ENCODE measurements at regions not wholly inside any gene's neighbourhood (a gene's known extent, or its start where the extent isn't known, plus 50 kb on each side); places are given as distances from the start of the nearest gene placed in this dataset.

DNA sequence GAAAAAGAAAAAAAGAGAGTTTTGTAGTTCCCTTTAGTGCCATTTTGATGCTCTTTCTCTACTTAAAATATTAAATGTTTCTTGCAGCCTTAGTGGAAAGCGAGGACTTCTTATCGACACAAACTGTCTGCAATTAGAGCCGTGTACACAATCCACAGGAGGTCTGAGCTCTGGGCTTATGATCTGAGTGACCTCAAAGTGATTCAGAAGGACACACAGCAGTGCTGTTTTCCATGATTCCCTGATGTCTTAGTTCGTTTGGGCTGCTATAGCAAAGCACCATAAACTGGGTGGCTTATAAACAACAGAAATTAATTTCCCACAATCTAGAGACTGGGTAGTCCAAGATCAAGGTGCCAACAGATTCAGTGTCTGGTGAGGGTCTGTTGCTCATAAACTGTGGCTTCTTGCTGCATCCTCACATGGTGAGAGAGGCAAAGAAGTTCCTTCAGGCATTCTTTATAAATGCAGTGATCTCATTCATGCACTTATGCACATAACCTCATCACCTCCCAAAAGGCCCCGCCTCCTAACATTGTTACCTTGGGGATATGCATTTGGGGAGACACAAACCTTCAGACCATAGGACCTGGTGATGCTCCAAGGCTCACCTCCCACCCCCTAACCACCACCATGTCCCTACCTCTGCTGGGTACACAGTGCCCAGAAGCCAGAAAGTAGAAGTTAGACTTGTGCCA lies 204.5 kb upstream of the GHITM start:
- Histone ChIP-seq H3K4me1 (replicated peaks in 1 of 4; ENCODE audit: control insufficient read depth in 3 of 4, insufficient read depth in 4 of 4, low read length in 3 of 4) (peaks cover 0 to 10% (median 3%) of the 10 kb centered on the region in 4 experiments; a peak in 2 of 7 replicates), H3K4me2 (ENCODE audit: insufficient read depth in 1 of 2, low read depth in 2 of 2, low read length in 2 of 2) (no peak overlapping the region), H4K8ac (ENCODE audit: extremely low read depth, insufficient read depth, low read length) (no peak overlapping the region), H3K23me2 (ENCODE audit: low read depth, low read length) (no peaks in the 10 kb centered on the region), H2BK20ac (ENCODE audit: low read length) (no peak overlapping the region), H3K18ac (ENCODE audit: extremely low read depth, low read length) (no peak overlapping the region), H2BK5ac (ENCODE audit: low read depth, low read length) (no peak overlapping the region), H3K14ac (ENCODE audit: insufficient read length) (no peak overlapping the region), H3K4me3 (ENCODE audit: extremely low read depth in 1 of 4, insufficient read depth in 2 of 4, low read depth in 3 of 4, low read length in 4 of 4) (no peak overlapping the region), H3K27ac (ENCODE audit: low read depth, low read length) (no peak overlapping the region), H4K91ac (replicated peaks; ENCODE audit: insufficient read length, low read length) (no peak overlapping the region), H4K5ac (ENCODE audit: insufficient read length, low read depth, low read length) (no peak overlapping the region), H3K79me2 (ENCODE audit: control insufficient read depth in 1 of 2, insufficient read depth in 2 of 2, low read length in 2 of 2) (no peaks in the 10 kb centered on the region), H3K79me1 (ENCODE audit: low read depth, low read length) (no peaks in the 10 kb centered on the region), H4K20me1 (replicated peaks in 1 of 2; ENCODE audit: control insufficient read depth in 1 of 2, insufficient read depth in 2 of 2, low read length in 2 of 2) (no peaks in the 10 kb centered on the region), H2BK12ac (ENCODE audit: low read depth, low read length) (no peak overlapping the region), H3K27me3 (replicated peaks in 1 of 4; ENCODE audit: control insufficient read depth in 3 of 4, extremely low read depth in 1 of 4, insufficient read depth in 3 of 4, low read length in 3 of 4) (no peaks in the 10 kb centered on the region; a peak in 1 of 7 replicates), H3K23ac (ENCODE audit: insufficient read length) (no peak overlapping the region), H3K36me3 (ENCODE audit: control insufficient read depth in 2 of 4, insufficient read depth in 4 of 4, low read length in 3 of 4) (no peaks in the 10 kb centered on the region), H2BK120ac (replicated peaks; ENCODE audit: low read depth, low read length) (no peak overlapping the region), H2BK15ac (ENCODE audit: low read length) (no peak overlapping the region), H3K56ac (replicated peaks; ENCODE audit: insufficient read length, low read depth, low read length) (no peak overlapping the region), H2AFZ (ENCODE audit: low read length) (no peak overlapping the region), H3K9me3 (ENCODE audit: insufficient read depth in 2 of 2, low read depth in 1 of 2, low read length in 1 of 2) (no peaks in the 10 kb centered on the region), H3K4ac (replicated peaks; ENCODE audit: insufficient read length, low read depth, low read length) (no peak overlapping the region), H3K9ac (replicated peaks in 1 of 4; ENCODE audit: extremely low read depth in 1 of 4, low read depth in 3 of 4, low read length in 3 of 4) (no peak overlapping the region), H2AK5ac (ENCODE audit: low read depth, low read length) (no peak overlapping the region)
- ChIA-PET CTCF (ENCODE audit: partially characterized antibody) (interaction anchor here (0.5 to 0.9 kb wide), 2 partner anchors 11 to 676 kb away, joined by 3 read pairs; no protein-coding TSS in a partner anchor), POLR2A (ENCODE audit: partially characterized antibody) (no interaction called here)
- TF ChIP-seq TBP (IDR thresholded peaks at IDR 0.05; ENCODE audit: low read depth, low read length) (no peak), SIN3A (conservative IDR thresholded peaks at IDR 0.05 in 1 of 2, IDR thresholded peaks at IDR 0.05 in 1 of 2; ENCODE audit: low read depth in 1 of 2, low read length in 2 of 2) (no peak), NANOG (IDR thresholded peaks at IDR 0.05; ENCODE audit: insufficient read depth, low read depth, low read length, poor library complexity, severe bottlenecking) (no peak), TAF1 (IDR thresholded peaks at IDR 0.05; ENCODE audit: low read depth, low read length) (no peak), HDAC6 (IDR thresholded peaks at IDR 0.05; ENCODE audit: low read depth, low read length) (no peak), RNF2 (IDR thresholded peaks at IDR 0.05; ENCODE audit: borderline replicate concordance, low read depth, low read length, missing control alignments, poor library complexity, severe bottlenecking) (no peak), BCL11A (IDR thresholded peaks at IDR 0.05; ENCODE audit: low read depth in 2 of 2, low read length in 2 of 2) (no peak), JUN (IDR thresholded peaks at IDR 0.05; ENCODE audit: low read depth, low read length) (no peak), SP1 (IDR thresholded peaks at IDR 0.05; ENCODE audit: low read depth, low read length) (no peak)
- FAIRE-seq: no peak
- DNase-seq (ENCODE audit: low read depth in 1 of 2, low spot score in 2 of 2): no peak
- WGBS, 2 experiments (ENCODE audit: extremely low coverage in 1 of 2, insufficient coverage in 1 of 2, insufficient read length in 1 of 2, insufficient replicate concordance in 2 of 2, low coverage in 1 of 2, low lambda C conversion rate in 2 of 2, missing lambda C conversion rate in 1 of 2): 90% methylated on average over 5 of the region's 5 CpGs; no CpG with 5 or more reads in 1 of the 2 experiments
